GM12891 (cell line): ENCODE measurements at regions not wholly inside any gene's neighbourhood (a gene's known extent, or its start where the extent isn't known, plus 50 kb on each side); places are given as distances from the start of the nearest gene placed in this dataset.

Experiments
- PAX5 ChIP-seq: IDR thresholded peaks from 2 replicates; pipeline ENCODE4 v1.6.1; 2011; ENCODE audit warnings: low read length, moderate library complexity, mild to moderate bottlenecking; ENCODE audit not compliant: insufficient read depth, severe bottlenecking
- POLR2A ChIP-seq: IDR thresholded peaks from 2 replicates; pipeline ENCODE4 v1.6.1; 2011; ENCODE audit warnings: low read depth, low read length, control low read depth
- POLR2AphosphoS5 ChIP-seq: IDR thresholded peaks from 2 replicates; pipeline ENCODE4 v1.6.1; 2011; ENCODE audit warnings: low read depth, low read length, control low read depth
- POU2F2 ChIP-seq: IDR thresholded peaks from 2 replicates; pipeline ENCODE4 v1.6.1; 2011; ENCODE audit warnings: low read depth, mild to moderate bottlenecking, control low read depth, low read length, moderate library complexity
- SPI1 ChIP-seq: IDR thresholded peaks from 2 replicates; pipeline ENCODE4 v1.6.1; 2011; ENCODE audit warnings: low read depth, low read length, control low read depth
- TAF1 ChIP-seq: IDR thresholded peaks from 2 replicates; pipeline ENCODE4 v1.6.1; 2011; ENCODE audit warnings: low read depth, low read length, control low read depth

- TF ChIP-seq POLR2A (no peak), PAX5 (no peak), POLR2AphosphoS5 (no peak), TAF1 (no peak), POU2F2 (no peak), SPI1 (no peak)
Observed at GRCh38 chr17:6259899-6260298, 175.0 kb downstream of the AIPL1 start.
